ENCODE measurements at regions not wholly inside any gene's neighbourhood (a gene's known extent, or its start where the extent isn't known, plus 50 kb on each side); places are given as distances from the start of the nearest gene placed in this dataset.
"Not testable (repeated sequence)": the region's sequence is repeated elsewhere in the genome, so short reads cannot be mapped to it uniquely, and the experiment has no call there.

- no peak overlapping the region for H3K4me3 ChIP-seq (ENCODE audit: low read length)
- H3K9ac ChIP-seq (ENCODE audit: low read length): no peak overlapping the region
- no peak overlapping the region for H2AFZ ChIP-seq (ENCODE audit: low read depth, low read length)
- H3K79me2 ChIP-seq (ENCODE audit: low read length): no peaks in the 10 kb centered on the region
- no peaks in the 10 kb centered on the region for H4K20me1 ChIP-seq (ENCODE audit: insufficient read depth, low read length)
- H3K9me3 ChIP-seq (ENCODE audit: insufficient read depth, low read length): no peaks in the 10 kb centered on the region
- H3K36me3 ChIP-seq (replicated peaks; ENCODE audit: low read depth, low read length): no peaks in the 10 kb centered on the region
- H3K4me1 ChIP-seq (ENCODE audit: low read length): no peaks in the 10 kb centered on the region
- no peak overlapping the region for H3K27ac ChIP-seq (ENCODE audit: low read length)
- TF ChIP-seq CTCF (IDR thresholded peaks at IDR 0.05; ENCODE audit: low read depth, low read length) (no peak), EZH2phosphoT487 (IDR thresholded peaks at IDR 0.05; ENCODE audit: low read depth) (no peak)
- no peak overlapping the region for H3K4me2 ChIP-seq (ENCODE audit: low read length)
- H3K27me3 ChIP-seq (ENCODE audit: low read depth, low read length): no peaks in the 10 kb centered on the region
Measured at GRCh38 chr6:130717657-130718056, 109.5 kb upstream of the SMLR1 start.

- H3K27me3 ChIP-seq (ENCODE audit: low read depth, low read length): no peaks in the 10 kb centered on the region
- H2AFZ ChIP-seq (ENCODE audit: low read depth, low read length): no peak overlapping the region
- H3K27ac ChIP-seq (ENCODE audit: low read length): no peak overlapping the region
- H4K20me1 ChIP-seq (ENCODE audit: insufficient read depth, low read length): no peaks in the 10 kb centered on the region
- no peak overlapping the region for H3K4me2 ChIP-seq (ENCODE audit: low read length)
- TF ChIP-seq EZH2phosphoT487 (IDR thresholded peaks at IDR 0.05; ENCODE audit: low read depth) (no peak), CTCF (IDR thresholded peaks at IDR 0.05; ENCODE audit: low read depth, low read length) (no peak)
- no peak overlapping the region for H3K4me3 ChIP-seq (ENCODE audit: low read length)
- H3K36me3 ChIP-seq (replicated peaks; ENCODE audit: low read depth, low read length): no peaks in the 10 kb centered on the region
- H3K4me1 ChIP-seq (ENCODE audit: low read length): no peaks in the 10 kb centered on the region
- no peak overlapping the region for H3K9ac ChIP-seq (ENCODE audit: low read length)
- H3K9me3 ChIP-seq (ENCODE audit: insufficient read depth, low read length): no peaks in the 10 kb centered on the region
- no peaks in the 10 kb centered on the region for H3K79me2 ChIP-seq (ENCODE audit: low read length)
Measured at GRCh38 chr6:130720076-130720715, 107.0 kb upstream of the SMLR1 start.

GRCh38 chr6:130724089-130724488, 103.1 kb upstream of the SMLR1 start:
- Histone ChIP-seq H3K4me1 (ENCODE audit: low read length) (no peaks in the 10 kb centered on the region), H3K9ac (ENCODE audit: low read length) (no peak overlapping the region), H3K79me2 (ENCODE audit: low read length) (no peaks in the 10 kb centered on the region), H2AFZ (ENCODE audit: low read depth, low read length) (no peak overlapping the region), H3K4me2 (ENCODE audit: low read length) (no peak overlapping the region), H3K27me3 (ENCODE audit: low read depth, low read length) (no peaks in the 10 kb centered on the region), H3K36me3 (replicated peaks; ENCODE audit: low read depth, low read length) (no peaks in the 10 kb centered on the region), H3K27ac (ENCODE audit: low read length) (no peak overlapping the region), H3K9me3 (ENCODE audit: insufficient read depth, low read length) (no peaks in the 10 kb centered on the region), H4K20me1 (ENCODE audit: insufficient read depth, low read length) (no peaks in the 10 kb centered on the region), H3K4me3 (ENCODE audit: low read length) (no peak overlapping the region)
- TF ChIP-seq CTCF (IDR thresholded peaks at IDR 0.05; ENCODE audit: low read depth, low read length) (no peak), EZH2phosphoT487 (IDR thresholded peaks at IDR 0.05; ENCODE audit: low read depth) (no peak)

GRCh38 chr6:130725551-130725950, 101.7 kb upstream of the SMLR1 start:
- H3K27me3 ChIP-seq (ENCODE audit: low read depth, low read length): no peaks in the 10 kb centered on the region
- no peak overlapping the region for H3K4me3 ChIP-seq (ENCODE audit: low read length)
- H3K36me3 ChIP-seq (replicated peaks; ENCODE audit: low read depth, low read length): no peaks in the 10 kb centered on the region
- no peak overlapping the region for H2AFZ ChIP-seq (ENCODE audit: low read depth, low read length)
- H3K4me2 ChIP-seq (ENCODE audit: low read length): no peak overlapping the region
- no peak overlapping the region for H3K27ac ChIP-seq (ENCODE audit: low read length)
- H3K79me2 ChIP-seq (ENCODE audit: low read length): no peaks in the 10 kb centered on the region
- TF ChIP-seq EZH2phosphoT487 (IDR thresholded peaks at IDR 0.05; ENCODE audit: low read depth): no peak
- no peaks in the 10 kb centered on the region for H3K4me1 ChIP-seq (ENCODE audit: low read length)
- no peaks in the 10 kb centered on the region for H3K9me3 ChIP-seq (ENCODE audit: insufficient read depth, low read length)
- H3K9ac ChIP-seq (ENCODE audit: low read length): no peak overlapping the region
- H4K20me1 ChIP-seq (ENCODE audit: insufficient read depth, low read length): no peaks in the 10 kb centered on the region

- not testable (repeated sequence) for H3K36me3 ChIP-seq (replicated peaks; ENCODE audit: low read depth, low read length); H3K4me2 ChIP-seq (ENCODE audit: low read length); H3K4me3 ChIP-seq (ENCODE audit: low read length); H4K20me1 ChIP-seq (ENCODE audit: insufficient read depth, low read length); H3K9ac ChIP-seq (ENCODE audit: low read length); H3K27me3 ChIP-seq (ENCODE audit: low read depth, low read length); H3K27ac ChIP-seq (ENCODE audit: low read length); H3K9me3 ChIP-seq (ENCODE audit: insufficient read depth, low read length); H3K79me2 ChIP-seq (ENCODE audit: low read length); H2AFZ ChIP-seq (ENCODE audit: low read depth, low read length); H3K4me1 ChIP-seq (ENCODE audit: low read length)
Measured at GRCh38 chr6:130728064-130728463, 99.1 kb upstream of the SMLR1 start.

Data from OCI-LY3 (cell line).